OCI-LY3 (cell line): ENCODE measurements at regions not wholly inside any gene's neighbourhood (a gene's known extent, or its start where the extent isn't known, plus 50 kb on each side); places are given as distances from the start of the nearest gene placed in this dataset.

Experiments
- EZH2phosphoT487 ChIP-seq: fragments of 200-600 bp; shearing (Covaris generic); IDR thresholded peaks from 2 replicates; pipeline ENCODE4 v1.6.1; 2018; ENCODE audit warnings: antibody characterized with exemption, mixed run types, low read depth
- TF ChIP-seq, protein P1 (sequence below): fragments of 200-600, 300-600 bp; sonication (generic); IDR thresholded peaks from 2 replicates; pipeline ENCODE4 v1.5.1; 2014; ENCODE audit warnings: antibody characterized with exemption, low read length, low read depth

DNA sequence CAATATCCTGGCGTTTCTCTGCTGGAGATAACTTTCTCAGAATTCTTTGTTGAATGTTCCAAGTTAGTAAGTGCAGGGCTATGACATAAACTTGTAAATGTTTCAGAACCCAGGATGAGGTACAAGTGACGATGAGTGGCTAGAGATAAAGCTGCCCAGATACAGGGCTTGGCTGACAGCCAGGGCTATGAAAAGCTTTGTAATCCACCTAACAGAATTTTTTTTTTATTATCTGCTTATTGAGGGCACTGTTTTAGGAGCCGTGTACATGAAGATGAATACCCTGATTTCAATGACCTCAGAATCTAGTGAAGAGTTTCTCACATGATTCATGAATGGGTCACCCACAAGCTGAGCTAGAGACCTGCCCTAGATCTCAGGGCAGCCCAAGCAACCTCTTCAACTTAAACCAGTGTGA is 431.4 kb downstream of the DIPK2A start:
- TF ChIP-seq, protein P1, sequence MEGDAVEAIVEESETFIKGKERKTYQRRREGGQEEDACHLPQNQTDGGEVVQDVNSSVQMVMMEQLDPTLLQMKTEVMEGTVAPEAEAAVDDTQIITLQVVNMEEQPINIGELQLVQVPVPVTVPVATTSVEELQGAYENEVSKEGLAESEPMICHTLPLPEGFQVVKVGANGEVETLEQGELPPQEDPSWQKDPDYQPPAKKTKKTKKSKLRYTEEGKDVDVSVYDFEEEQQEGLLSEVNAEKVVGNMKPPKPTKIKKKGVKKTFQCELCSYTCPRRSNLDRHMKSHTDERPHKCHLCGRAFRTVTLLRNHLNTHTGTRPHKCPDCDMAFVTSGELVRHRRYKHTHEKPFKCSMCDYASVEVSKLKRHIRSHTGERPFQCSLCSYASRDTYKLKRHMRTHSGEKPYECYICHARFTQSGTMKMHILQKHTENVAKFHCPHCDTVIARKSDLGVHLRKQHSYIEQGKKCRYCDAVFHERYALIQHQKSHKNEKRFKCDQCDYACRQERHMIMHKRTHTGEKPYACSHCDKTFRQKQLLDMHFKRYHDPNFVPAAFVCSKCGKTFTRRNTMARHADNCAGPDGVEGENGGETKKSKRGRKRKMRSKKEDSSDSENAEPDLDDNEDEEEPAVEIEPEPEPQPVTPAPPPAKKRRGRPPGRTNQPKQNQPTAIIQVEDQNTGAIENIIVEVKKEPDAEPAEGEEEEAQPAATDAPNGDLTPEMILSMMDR: no peak
- no peak for TF ChIP-seq EZH2phosphoT487
